Parathyroid adenoma (tissue), 2 donors: ENCODE measurements at regions not wholly inside any gene's neighbourhood (a gene's known extent, or its start where the extent isn't known, plus 50 kb on each side); places are given as distances from the start of the nearest gene placed in this dataset.
"Not testable (repeated sequence)": the region's sequence is repeated elsewhere in the genome, so short reads cannot be mapped to it uniquely, and the experiment has no call there.

Source experiments
- H2AFZ ChIP-seq: fragments of 300-600 bp; sonication (generic); one replicate; pipeline ENCODE4 v1.7.0; 2017; ENCODE audit warnings: antibody characterized with exemption, mild to moderate bottlenecking
- H3K27ac ChIP-seq: fragments of 300-600 bp; sonication (generic); one replicate; pipeline ENCODE4 v1.7.0; 2017
- H3K27me3 ChIP-seq: fragments of 300-600 bp; sonication (generic); one replicate; pipeline ENCODE4 v1.7.0; 2017; ENCODE audit warnings: low read length; ENCODE audit not compliant: control insufficient read depth, insufficient read depth
- H3K36me3 ChIP-seq: fragments of 300-600 bp; sonication (generic); one replicate; pipeline ENCODE4 v1.7.0; 2017; ENCODE audit warnings: low read length; ENCODE audit not compliant: control insufficient read depth, insufficient read depth
- H3K4me1 ChIP-seq: fragments of 300-600 bp; sonication (generic); one replicate; pipeline ENCODE4 v1.7.0; 2017; ENCODE audit warnings: control low read depth
- H3K4me2 ChIP-seq: fragments of 300-600 bp; sonication (generic); one replicate; pipeline ENCODE4 v1.7.0; 2017; ENCODE audit warnings: low read length
- H3K4me3 ChIP-seq: fragments of 300-600 bp; sonication (generic); one replicate; pipeline ENCODE4 v1.7.0; 2017; ENCODE audit warnings: low read depth, low read length
- H3K79me2 ChIP-seq: fragments of 300-600 bp; sonication (generic); one replicate; pipeline ENCODE4 v1.7.0; 2017; ENCODE audit warnings: control low read depth
- H3K9ac ChIP-seq: fragments of 300-600 bp; sonication (generic); one replicate; pipeline ENCODE4 v1.7.0; 2017; ENCODE audit warnings: mild to moderate bottlenecking
- H3K9me3 ChIP-seq: fragments of 300-600 bp; sonication (generic); one replicate; pipeline ENCODE4 v1.7.0; 2017; ENCODE audit warnings: low read length; ENCODE audit not compliant: control insufficient read depth
- TF ChIP-seq, protein P1 (sequence below): fragments of 300-600 bp; sonication (generic); IDR thresholded peaks from one replicate; pipeline ENCODE4 v1.7.0; 2017; ENCODE audit warnings: antibody characterized with exemption, mild to moderate bottlenecking
- donor health status: primary hyperparathyroidism.

- H2AFZ ChIP-seq = no peak overlapping the region
- no peaks in the 10 kb centered on the region for H3K36me3 ChIP-seq
- no peak overlapping the region for H3K27ac ChIP-seq
- H3K79me2 ChIP-seq = no peaks in the 10 kb centered on the region
- no peaks in the 10 kb centered on the region for H3K9me3 ChIP-seq
- no peaks in the 10 kb centered on the region for H3K4me1 ChIP-seq
- no peak overlapping the region for H3K4me3 ChIP-seq
- TF ChIP-seq, protein P1, sequence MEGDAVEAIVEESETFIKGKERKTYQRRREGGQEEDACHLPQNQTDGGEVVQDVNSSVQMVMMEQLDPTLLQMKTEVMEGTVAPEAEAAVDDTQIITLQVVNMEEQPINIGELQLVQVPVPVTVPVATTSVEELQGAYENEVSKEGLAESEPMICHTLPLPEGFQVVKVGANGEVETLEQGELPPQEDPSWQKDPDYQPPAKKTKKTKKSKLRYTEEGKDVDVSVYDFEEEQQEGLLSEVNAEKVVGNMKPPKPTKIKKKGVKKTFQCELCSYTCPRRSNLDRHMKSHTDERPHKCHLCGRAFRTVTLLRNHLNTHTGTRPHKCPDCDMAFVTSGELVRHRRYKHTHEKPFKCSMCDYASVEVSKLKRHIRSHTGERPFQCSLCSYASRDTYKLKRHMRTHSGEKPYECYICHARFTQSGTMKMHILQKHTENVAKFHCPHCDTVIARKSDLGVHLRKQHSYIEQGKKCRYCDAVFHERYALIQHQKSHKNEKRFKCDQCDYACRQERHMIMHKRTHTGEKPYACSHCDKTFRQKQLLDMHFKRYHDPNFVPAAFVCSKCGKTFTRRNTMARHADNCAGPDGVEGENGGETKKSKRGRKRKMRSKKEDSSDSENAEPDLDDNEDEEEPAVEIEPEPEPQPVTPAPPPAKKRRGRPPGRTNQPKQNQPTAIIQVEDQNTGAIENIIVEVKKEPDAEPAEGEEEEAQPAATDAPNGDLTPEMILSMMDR = no peak
- H3K27me3 ChIP-seq = no peaks in the 10 kb centered on the region
- H3K4me2 ChIP-seq = no peak overlapping the region
- H3K9ac ChIP-seq = no peak overlapping the region
Observed at GRCh38 chr2:2648094-2648493, 317.0 kb upstream of the MYT1L start.

- TF ChIP-seq, protein P1 = no peak
- no peaks in the 10 kb centered on the region for H3K27me3 ChIP-seq
- no peak overlapping the region for H3K4me2 ChIP-seq
- H3K9me3 ChIP-seq = no peaks in the 10 kb centered on the region
- H3K27ac ChIP-seq = no peak overlapping the region
- H2AFZ ChIP-seq = peak overlapping the region; percentile 47
- H3K36me3 ChIP-seq = no peaks in the 10 kb centered on the region
- no peak overlapping the region for H3K9ac ChIP-seq
- H3K4me3 ChIP-seq = no peak overlapping the region
- H3K79me2 ChIP-seq = no peaks in the 10 kb centered on the region
- H3K4me1 ChIP-seq = no peaks in the 10 kb centered on the region
Observed at GRCh38 chr2:2647141-2647541, 316.1 kb upstream of the MYT1L start.

GRCh38 chr2:2646433-2647051 is 315.5 kb upstream of the MYT1L start:
- Histone ChIP-seq H2AFZ (peak overlapping the region; percentile 47), H3K36me3 (no peaks in the 10 kb centered on the region), H3K79me2 (no peaks in the 10 kb centered on the region), H3K4me1 (no peaks in the 10 kb centered on the region), H3K9ac (no peak overlapping the region), H3K27me3 (no peaks in the 10 kb centered on the region), H3K4me3 (no peak overlapping the region), H3K27ac (no peak overlapping the region), H3K4me2 (no peak overlapping the region), H3K9me3 (no peaks in the 10 kb centered on the region)
- TF ChIP-seq, protein P1 = no peak

DNA sequence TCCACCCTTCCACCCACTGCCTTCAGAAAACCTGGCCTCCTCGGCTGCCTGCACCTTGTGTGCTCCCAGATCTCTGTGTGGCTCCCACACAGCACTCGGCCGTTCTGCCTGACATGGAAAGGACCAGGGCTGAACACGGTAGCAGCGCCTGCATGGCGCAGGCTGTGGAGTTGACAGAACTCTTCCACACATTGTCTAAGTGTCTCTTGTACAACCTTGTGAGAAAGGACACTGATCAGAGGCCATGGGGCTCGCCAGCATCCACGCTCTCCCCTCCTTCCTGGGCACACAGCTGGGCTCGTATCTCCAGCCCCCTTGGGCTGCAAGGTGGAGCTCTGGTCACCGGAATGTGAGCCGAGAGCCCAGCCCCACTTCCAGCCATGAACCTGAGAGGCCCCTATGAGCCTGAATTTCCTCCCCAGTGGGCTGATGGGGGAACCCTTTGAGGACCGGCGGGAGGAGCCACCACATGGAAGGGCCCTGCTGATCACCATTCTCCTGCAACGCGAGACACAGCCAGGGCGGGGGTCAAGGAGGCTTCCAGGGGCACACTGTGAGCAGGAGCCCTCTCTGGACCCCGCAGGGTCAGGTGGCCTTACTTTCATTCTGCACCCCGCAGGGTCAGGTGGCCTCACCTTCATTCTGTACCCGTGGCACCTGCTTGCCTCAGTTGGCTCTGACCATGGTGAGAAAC is 314.2 kb upstream of the MYT1L start:
- no peak overlapping the region for H3K4me2 ChIP-seq
- H3K9ac ChIP-seq = no peak overlapping the region
- no peak overlapping the region for H2AFZ ChIP-seq
- H3K27me3 ChIP-seq = no peaks in the 10 kb centered on the region
- H3K36me3 ChIP-seq = no peaks in the 10 kb centered on the region
- no peak overlapping the region for H3K27ac ChIP-seq
- no peak overlapping the region for H3K4me3 ChIP-seq
- H3K9me3 ChIP-seq = no peaks in the 10 kb centered on the region
- no peaks in the 10 kb centered on the region for H3K79me2 ChIP-seq
- peaks cover 5% of the 10 kb centered on the region for H3K4me1 ChIP-seq
- TF ChIP-seq, protein P1 = no peak

GRCh38 chr2:2644751-2645150 is 313.7 kb upstream of the MYT1L start:
- H3K9ac ChIP-seq, H3K9me3 ChIP-seq, H3K36me3 ChIP-seq, H3K4me2 ChIP-seq, H3K4me3 ChIP-seq, H2AFZ ChIP-seq, H3K27me3 ChIP-seq, H3K79me2 ChIP-seq, H3K27ac ChIP-seq: not testable (repeated sequence)
- H3K4me1 ChIP-seq = peaks cover 10% of the 10 kb centered on the region
